ENCODE measurements at regions not wholly inside any gene's neighbourhood (a gene's known extent, or its start where the extent isn't known, plus 50 kb on each side); places are given as distances from the start of the nearest gene placed in this dataset.

- TF ChIP-seq TAF1 (IDR thresholded peaks at IDR 0.05; ENCODE audit: low read depth, low read length), result no peak
- TF ChIP-seq POU2F2 (IDR thresholded peaks at IDR 0.05; ENCODE audit: low read depth, low read length), result no peak
Observed at GRCh38 chr20:50267041-50267865, 76.6 kb downstream of the CEBPB start.
